DMS 273 (cell line): ENCODE measurements at regions not wholly inside any gene's neighbourhood (a gene's known extent, or its start where the extent isn't known, plus 50 kb on each side); places are given as distances from the start of the nearest gene placed in this dataset.

Experiments
- DNase-seq: peaks from one replicate; lab custom pipeline; 2025; ENCODE audit not compliant: unreplicated experiment; lab: John Stamatoyannopoulos, UW

DNA sequence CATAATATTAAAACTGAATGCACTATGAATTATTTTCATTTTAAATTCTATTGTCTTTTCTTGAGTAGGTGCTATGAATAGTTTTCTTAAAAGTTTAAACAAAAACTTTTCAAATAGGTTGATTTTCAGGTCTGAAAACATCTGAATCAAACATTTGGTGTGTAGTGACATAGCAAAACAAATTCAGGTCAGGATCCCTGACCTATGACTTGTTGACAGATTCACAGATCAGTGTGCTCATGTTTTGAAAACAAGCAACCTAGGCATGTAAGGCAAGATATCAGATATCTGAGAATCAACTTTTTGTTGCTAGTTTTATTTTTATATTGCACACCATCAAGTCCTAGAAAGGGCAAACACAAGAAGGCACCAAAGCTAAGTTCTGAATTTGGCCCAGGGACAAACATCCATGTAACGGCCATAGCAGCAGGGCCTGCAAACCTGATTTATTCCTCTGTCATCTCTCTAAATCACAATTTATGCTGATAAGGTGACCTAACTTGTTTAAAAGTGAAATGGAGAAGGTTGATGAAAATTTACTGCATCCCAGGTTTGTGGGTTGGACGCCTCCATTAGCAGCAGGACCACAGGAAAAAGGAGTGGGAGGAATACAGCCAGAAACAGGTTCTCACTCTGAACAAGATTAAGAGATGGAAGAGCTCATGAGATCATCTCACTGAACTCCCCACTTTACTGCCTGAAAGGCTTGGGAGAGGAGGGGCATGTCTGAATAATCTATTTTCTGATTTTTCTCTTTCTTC, 337.7 kb downstream of the KCNRG start:
- DNase-seq = no peak

- no peak for DNase-seq
Observed at GRCh38 chr13:50353651-50354415, 338.6 kb downstream of the KCNRG start.

DNA sequence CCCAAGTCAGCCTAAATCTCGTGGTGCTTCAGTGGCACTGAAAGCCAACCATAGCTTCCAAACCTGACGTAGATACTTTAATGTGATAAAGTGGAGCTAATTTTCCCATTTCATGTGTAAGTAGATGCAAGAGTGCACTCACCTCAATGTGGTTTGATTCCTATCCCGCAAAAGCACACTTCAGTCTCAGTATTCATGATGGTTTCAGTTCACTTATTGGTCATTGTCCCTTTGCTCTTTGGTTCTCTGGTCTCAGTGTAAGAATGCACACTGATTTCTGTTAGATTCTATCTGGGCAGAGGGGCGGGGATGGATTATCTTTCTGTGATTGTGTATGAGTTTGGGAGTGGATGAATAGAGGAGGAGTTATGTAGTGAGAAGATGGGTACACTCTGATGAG, 340.6 kb downstream of the KCNRG start:
- DNase-seq = no peak

DNA sequence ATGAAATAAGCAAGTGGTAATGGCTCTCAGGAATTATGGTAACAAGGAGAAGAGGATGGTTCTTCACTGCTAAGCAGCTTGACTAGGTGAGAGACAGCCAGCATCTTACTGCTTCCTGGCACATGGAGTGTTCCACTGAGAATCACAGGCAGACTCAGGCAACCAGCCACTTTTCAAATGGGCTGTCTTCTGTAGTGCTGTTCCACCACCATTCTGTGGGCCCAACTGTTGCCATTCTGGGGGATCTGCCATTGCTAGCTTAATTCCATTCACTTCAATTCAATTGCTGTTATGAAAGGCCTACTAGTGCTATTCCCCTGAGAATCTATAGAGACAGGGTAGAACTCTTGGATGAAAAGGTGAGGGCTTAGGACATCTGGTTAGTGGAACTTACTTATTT, 341.9 kb downstream of the KCNRG start:
- DNase-seq = peak; percentile 45

DNA sequence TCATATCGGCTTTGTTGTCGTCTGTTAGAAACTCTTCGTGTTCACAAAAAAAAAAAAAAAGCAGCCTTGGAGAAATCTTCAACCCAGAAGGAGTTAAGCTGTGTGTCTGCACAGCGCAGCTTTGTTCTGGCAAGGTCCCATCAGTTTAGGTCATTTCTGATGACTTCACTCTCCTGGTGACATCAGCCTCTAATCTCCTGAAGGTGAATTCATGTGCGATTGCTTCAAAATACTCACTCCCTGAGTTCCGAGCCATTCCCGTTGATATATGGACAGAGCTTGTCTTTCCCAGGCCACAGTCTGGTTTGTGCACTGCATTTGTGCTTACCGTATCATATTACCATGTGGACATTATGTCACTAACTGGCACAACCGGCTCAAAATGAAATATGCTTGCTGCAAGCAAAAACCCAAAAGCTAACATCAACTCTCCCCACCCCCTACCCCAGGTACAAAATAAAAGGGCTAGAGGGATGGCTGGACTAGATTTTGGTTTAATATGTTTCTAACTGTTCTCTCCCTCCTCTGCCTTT, 342.4 kb downstream of the KCNRG start:
- DNase-seq = peak; percentile 78

DNA sequence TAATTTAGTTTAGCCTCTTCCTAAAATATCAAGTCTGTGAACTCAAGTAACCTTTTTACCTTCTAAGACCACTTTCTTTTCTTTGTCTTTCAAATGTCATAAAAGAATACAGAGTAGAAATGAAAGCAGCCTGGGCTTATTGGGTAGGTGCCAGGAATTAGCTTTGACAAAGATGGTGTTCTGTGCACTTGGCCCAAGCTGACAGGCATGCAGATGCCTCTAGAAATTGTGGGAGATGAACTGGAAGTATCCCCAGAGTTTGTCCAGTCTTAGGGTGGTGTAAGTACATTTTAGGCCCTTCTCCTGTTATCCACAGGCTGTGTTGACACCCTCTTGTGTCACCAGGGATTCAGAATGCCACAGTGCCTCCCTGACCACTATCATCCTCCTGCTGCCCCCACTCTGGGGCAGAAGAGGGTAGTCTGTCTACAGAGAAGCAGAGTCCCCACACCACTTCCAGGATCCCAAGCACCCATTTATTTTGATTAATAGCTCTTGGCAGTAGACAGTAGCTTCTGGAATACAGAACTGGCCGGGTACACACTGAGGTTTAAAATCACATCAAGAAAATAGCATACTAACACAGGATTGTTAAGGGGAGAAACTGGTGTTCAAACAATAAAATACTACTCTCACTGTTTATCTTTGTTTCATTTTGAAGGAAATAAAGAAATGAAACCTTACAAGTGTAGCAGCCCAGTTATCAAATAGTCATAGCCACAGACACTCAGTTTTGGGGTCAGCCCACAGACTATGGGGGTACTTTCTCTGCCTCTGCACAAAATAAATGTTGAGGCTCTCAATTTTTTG, 343.2 kb downstream of the KCNRG start:
- DNase-seq = peak; percentile 59

- no peak for DNase-seq
Observed at GRCh38 chr13:50359041-50359367, 343.8 kb downstream of the KCNRG start.

DNA sequence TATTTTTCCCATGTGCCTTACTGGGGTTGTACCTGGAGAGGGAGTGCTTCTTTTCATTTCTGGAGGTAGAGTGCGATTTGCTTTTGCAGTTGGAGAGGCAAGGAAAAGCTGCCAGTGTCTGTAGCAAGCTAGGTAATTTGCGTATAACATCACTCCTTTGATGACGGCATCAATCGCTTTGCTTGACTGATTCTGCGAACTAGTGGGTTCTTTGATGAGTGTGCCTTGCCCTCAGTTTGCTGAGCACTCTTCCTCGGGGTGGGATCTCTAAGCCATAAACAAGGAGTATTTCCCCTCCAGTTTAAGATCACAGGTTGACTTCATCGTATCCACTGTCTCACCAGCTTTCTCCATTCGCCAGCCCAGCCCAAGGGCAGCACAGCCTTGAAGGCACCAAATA, 344.5 kb downstream of the KCNRG start:
- DNase-seq = no peak

DNA sequence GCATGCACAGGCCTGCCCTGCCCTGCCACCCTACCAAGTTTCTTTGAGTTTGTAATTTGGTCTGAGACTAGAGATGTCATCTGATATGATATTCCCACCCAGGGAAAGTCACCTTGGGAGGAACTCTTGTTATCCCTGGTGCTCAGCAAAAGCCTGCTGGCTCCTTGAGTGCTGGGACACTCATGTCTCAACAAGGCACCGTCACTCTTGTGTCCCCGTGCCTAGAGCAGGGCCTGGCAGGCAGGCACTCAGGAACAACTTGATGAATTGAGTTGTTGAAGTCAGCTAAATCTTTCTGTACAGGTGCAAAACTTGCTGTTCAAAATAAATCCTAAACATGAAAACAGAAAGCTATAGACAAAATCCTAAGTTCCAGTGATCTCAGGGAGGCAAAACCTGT, 345.4 kb downstream of the KCNRG start:
- no peak for DNase-seq

- no peak for DNase-seq
Observed at GRCh38 chr13:50361282-50361681, 346.0 kb downstream of the KCNRG start.

GRCh38 chr13:50365408-50366391, 350.5 kb downstream of the KCNRG start:
- DNase-seq = no peak

- DNase-seq = peak; percentile 15
Observed at GRCh38 chr13:50366488-50367174, 351.4 kb downstream of the KCNRG start.

- no peak for DNase-seq
Observed at GRCh38 chr13:50369646-50370045, 354.4 kb downstream of the KCNRG start.

DNA sequence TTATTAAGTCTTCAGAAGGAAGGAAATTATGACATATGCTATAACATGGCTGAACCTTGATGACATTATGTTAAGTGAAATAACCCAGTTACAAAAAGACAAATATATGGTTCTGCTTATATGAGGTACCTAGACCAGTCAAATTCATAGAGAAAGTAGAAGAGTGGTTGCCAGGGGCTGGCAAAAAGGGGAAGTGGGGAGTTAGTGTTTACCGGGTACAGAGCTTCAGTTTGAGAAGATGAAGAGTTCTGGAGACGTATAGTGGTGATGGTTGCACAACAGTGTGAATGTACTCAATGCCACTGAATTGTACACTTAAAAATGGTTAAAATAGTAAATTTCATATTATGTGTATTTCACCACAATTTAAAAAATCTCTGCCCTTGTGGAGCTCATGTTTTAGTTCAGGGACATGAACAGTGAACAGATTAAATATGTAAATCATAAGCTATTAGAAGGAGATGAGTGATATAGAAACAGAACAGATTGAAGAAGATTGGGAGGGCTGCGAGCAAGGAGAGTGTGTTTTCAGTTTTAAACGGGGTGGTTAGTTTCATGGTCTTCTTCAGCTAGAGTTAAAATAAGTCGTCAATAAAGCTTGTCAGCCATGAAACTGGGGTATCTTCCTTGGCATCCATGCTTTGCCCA, 355.2 kb downstream of the KCNRG start:
- no peak for DNase-seq

DNA sequence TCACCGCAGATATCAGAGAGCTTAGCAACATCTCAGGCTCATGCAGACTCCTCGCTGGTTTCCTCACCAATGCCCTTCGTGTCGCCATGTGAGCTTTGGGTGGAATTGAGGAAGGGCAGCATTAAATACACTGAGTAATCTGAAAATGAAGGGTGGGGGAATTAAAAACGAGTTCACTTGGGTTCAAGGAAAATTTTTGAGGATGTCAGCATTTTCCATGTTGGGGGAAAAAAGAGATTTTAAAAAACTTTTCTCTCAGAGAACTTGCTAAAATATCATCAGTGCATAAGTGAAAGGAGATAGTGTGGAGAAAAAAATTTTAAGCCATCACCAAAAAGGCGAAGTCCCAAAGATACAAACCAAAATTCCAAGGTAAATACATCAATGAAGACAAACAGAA, 359.3 kb downstream of the KCNRG start:
- DNase-seq = no peak

GRCh38 chr13:50375792-50376191, 360.5 kb downstream of the KCNRG start:
- no peak for DNase-seq

GRCh38 chr13:50376895-50377575, 361.8 kb downstream of the KCNRG start:
- no peak for DNase-seq

DNA sequence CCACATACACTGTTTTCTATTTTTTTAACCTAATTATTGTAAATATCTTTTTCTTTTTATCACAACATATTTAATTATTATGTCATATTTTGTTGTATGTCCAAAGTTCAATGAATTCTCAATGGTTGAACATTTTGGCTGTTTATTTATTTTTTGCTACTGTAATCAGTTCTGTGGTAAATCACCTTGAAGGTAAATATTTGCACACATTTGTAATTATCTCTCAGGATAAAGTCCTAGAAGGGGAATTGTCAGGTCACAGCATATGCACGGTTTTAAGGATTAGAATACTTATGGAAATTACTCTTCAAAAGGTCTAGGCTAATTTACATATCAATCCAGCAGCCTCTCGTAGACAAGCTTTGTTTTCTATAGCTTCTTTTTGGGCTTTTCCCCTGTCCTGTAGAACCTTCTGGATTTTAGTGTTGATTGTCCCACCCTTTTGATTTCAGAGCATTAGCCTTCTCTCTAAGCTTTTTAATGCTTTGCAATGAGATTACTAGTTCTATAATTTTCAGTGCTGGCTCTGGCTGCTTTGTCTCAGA, 362.6 kb downstream of the KCNRG start:
- DNase-seq = no peak
